Activated CD8-positive, alpha-beta memory T cell treated with anti-CD3 and anti-CD28 coated beads, Interleukin-2, amount 50 U/mL, for 24 hours (primary cell): ENCODE measurements at regions not wholly inside any gene's neighbourhood (a gene's known extent, or its start where the extent isn't known, plus 50 kb on each side); places are given as distances from the start of the nearest gene placed in this dataset.
"Not testable (repeated sequence)": the region's sequence is repeated elsewhere in the genome, so short reads cannot be mapped to it uniquely, and the experiment has no call there.

Source experiments
- DNase-seq: peaks from one replicate; pipeline ENCODE4 v3.0.0-alpha.2; 2020; ENCODE audit errors: extremely low read depth

GRCh38 chrX:39674490-39675161, 423.1 kb downstream of the BCOR start:
- no peak for DNase-seq

- DNase-seq: no peak
These were observed 422.6 kb downstream of the BCOR start for GRCh38 chrX:39675162-39675553.

- no peak for DNase-seq
These were observed 422.1 kb downstream of the BCOR start for GRCh38 chrX:39675619-39676018.

- DNase-seq: no peak
These were observed 421.3 kb downstream of the BCOR start for GRCh38 chrX:39676434-39676833.

- DNase-seq: no peak
These were observed 420.2 kb downstream of the BCOR start for GRCh38 chrX:39677585-39677977.

GRCh38 chrX:39677978-39678791, 419.6 kb downstream of the BCOR start:
- DNase-seq: no peak

GRCh38 chrX:39678914-39679313, 418.8 kb downstream of the BCOR start:
- DNase-seq: no peak

GRCh38 chrX:39679497-39680157, 418.1 kb downstream of the BCOR start:
- DNase-seq: no peak

- no peak for DNase-seq
These were observed 415.9 kb downstream of the BCOR start for GRCh38 chrX:39681885-39682284.

GRCh38 chrX:39682778-39683177, 415.0 kb downstream of the BCOR start:
- DNase-seq: no peak

- no peak for DNase-seq
These were observed 409.6 kb downstream of the BCOR start for GRCh38 chrX:39688219-39688575.

GRCh38 chrX:39688576-39689375, 409.0 kb downstream of the BCOR start:
- DNase-seq: no peak

GRCh38 chrX:39689376-39690104, 408.2 kb downstream of the BCOR start:
- DNase-seq: no peak

- no peak for DNase-seq
These were observed 407.0 kb downstream of the BCOR start for GRCh38 chrX:39690541-39691415.

- DNase-seq: no peak
These were observed 406.0 kb downstream of the BCOR start for GRCh38 chrX:39691724-39692123.

GRCh38 chrX:39692796-39693195, 405.0 kb downstream of the BCOR start:
- DNase-seq: no peak

- no peak for DNase-seq
These were observed 404.5 kb downstream of the BCOR start for GRCh38 chrX:39693298-39693697.

- not testable (repeated sequence) for DNase-seq
These were observed 395.1 kb downstream of the BCOR start for GRCh38 chrX:39702636-39703035.

- no peak for DNase-seq
These were observed 394.5 kb downstream of the BCOR start for GRCh38 chrX:39703307-39703706.

GRCh38 chrX:39704590-39704989, 393.2 kb downstream of the BCOR start:
- no peak for DNase-seq
